GM12873 (cell line): ENCODE measurements at regions not wholly inside any gene's neighbourhood (a gene's known extent, or its start where the extent isn't known, plus 50 kb on each side); places are given as distances from the start of the nearest gene placed in this dataset.

Experiments
- TF ChIP-seq, protein P1 (sequence below): IDR thresholded peaks from 2 replicates; pipeline ENCODE4 v1.5.1; 2012; ENCODE audit warnings: low read depth, mild to moderate bottlenecking, moderate library complexity, low read length, control low read depth; ENCODE audit not compliant: insufficient read depth; ENCODE audit errors: missing control alignments

DNA sequence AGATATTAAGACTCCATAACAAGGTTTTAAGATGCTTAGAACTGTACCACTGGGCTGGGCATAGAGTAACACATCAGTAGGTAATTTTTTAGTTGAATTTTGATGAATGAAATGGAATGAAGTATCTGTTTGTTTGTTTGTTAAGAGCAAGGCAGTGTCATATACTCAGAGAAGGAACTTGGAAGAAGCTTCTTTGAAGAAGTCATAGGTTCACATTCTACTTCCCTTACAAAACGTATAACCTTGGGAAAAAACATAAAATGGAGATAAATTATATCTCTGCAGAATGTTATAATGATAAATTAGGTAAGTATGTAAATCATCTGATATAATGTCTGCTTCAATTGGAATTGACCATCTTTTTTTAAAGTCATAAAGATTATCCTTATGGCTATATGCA, 122.1 kb upstream of the SLC39A10 start:
- TF ChIP-seq, protein P1, sequence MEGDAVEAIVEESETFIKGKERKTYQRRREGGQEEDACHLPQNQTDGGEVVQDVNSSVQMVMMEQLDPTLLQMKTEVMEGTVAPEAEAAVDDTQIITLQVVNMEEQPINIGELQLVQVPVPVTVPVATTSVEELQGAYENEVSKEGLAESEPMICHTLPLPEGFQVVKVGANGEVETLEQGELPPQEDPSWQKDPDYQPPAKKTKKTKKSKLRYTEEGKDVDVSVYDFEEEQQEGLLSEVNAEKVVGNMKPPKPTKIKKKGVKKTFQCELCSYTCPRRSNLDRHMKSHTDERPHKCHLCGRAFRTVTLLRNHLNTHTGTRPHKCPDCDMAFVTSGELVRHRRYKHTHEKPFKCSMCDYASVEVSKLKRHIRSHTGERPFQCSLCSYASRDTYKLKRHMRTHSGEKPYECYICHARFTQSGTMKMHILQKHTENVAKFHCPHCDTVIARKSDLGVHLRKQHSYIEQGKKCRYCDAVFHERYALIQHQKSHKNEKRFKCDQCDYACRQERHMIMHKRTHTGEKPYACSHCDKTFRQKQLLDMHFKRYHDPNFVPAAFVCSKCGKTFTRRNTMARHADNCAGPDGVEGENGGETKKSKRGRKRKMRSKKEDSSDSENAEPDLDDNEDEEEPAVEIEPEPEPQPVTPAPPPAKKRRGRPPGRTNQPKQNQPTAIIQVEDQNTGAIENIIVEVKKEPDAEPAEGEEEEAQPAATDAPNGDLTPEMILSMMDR = no peak

GRCh38 chr2:195533771-195534642, 123.0 kb upstream of the SLC39A10 start:
- TF ChIP-seq, protein P1 = peak; percentile 48

DNA sequence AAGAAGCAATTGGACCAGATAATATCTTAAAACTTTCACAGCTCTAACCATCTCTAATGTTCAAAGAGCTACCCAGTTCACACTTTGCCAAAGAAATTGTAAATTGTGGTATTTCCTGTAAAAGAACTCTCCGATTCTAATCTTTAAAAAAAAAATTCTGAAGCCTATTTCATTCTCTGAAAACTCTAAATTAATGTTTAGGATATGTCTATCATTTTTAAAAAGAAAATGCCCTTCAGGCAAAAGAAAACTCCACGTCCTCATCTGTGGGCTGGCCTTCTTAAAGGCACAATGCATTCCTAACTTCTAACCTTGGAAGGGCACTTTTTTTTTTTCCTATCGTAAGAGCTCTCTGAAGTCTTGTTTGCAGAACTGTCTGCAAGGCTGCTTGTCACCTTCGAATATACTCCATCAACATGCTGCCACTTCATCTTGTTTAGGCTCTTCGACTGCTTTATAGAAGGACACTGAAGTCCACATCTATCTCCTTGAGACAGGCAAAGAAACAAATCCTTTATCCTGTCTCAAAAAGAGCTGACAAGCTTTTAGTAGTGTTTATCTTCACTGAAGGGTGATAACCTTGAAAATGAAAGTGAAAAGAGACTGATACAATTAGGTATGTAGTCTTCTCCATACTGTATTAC, 124.3 kb upstream of the SLC39A10 start:
- TF ChIP-seq, protein P1 = no peak

DNA sequence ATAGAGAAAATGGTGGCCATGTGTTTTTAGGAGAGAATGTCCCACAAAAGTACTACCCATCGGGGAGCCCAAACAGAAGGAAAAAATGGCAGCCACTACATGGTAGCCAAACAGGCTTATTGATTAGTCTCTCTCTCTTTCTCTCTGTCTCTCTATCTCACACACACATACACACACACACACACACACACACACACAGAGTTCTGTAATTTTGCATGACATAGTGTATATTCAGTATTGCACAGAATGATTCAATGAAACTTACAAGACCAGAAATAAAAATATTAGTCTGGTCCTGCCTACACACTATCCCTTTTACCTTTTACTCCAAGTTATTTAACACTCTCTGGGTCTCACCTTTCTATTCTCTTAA, 124.8 kb upstream of the SLC39A10 start:
- TF ChIP-seq, protein P1 = no peak

DNA sequence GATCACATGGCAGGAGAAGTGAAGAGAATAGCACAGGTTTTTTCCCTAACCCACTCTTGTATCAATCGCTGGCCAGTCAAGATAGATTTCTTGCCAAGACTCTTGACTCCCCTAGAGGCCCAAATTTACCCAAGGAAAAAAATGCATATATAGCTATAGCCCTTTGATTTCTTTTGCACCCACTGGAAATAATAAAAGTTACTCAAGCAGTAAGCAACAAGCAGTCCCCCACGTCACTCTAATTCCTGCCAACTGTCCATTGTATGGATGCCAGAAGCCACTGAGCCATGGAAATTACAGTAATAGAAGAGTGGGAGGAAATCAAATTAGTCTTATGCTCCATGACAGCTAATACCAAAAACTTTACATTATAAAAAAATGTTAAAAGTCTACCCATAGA, 125.3 kb upstream of the SLC39A10 start:
- TF ChIP-seq, protein P1 = no peak

DNA sequence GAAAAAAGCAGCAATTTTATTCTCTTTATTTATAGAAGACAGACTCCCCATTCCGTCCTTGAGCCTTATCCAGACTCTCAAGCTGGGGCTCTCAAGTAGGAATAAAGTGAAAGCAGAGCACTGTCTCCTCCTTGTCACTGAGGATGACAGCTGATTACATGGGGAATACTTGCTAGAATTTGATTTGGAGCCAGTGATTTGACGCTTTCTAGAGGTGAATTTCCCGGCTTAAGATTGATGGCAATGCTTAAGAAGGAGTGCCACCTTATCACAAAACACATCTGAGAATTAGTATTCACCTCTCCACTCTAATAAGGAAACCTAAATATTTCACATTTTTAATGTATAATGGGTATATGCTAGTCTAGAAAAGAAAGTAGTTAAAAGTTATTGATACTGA, 135.4 kb upstream of the SLC39A10 start:
- TF ChIP-seq, protein P1 = no peak

- TF ChIP-seq, protein P1 = no peak
These were observed 136.3 kb upstream of the SLC39A10 start for GRCh38 chr2:195520671-195521155.
